H1 (cell line): ENCODE measurements at regions not wholly inside any gene's neighbourhood (a gene's known extent, or its start where the extent isn't known, plus 50 kb on each side); places are given as distances from the start of the nearest gene placed in this dataset.

Source experiments
- BCL11A ChIP-seq, 2 experiments: IDR thresholded peaks; one replicate each; pipeline ENCODE4 v1.6.1; 2011; ENCODE audit warnings: low read depth in 2 of 2, low read length in 2 of 2, mild to moderate bottlenecking in 2 of 2
- GABPA ChIP-seq: IDR thresholded peaks from 2 replicates; pipeline ENCODE4 v1.6.1; 2011; ENCODE audit warnings: mild to moderate bottlenecking, low read length, moderate library complexity, borderline replicate concordance; ENCODE audit not compliant: insufficient read depth
- NANOG ChIP-seq: IDR thresholded peaks from 2 replicates; pipeline ENCODE4 v1.6.1; 2011; ENCODE audit warnings: low read length, low read depth, mild to moderate bottlenecking, inconsistent platforms; ENCODE audit not compliant: insufficient read depth, poor library complexity, severe bottlenecking
- RXRA ChIP-seq: IDR thresholded peaks from 2 replicates; pipeline ENCODE4 v1.6.1; 2011; ENCODE audit warnings: low read depth, mild to moderate bottlenecking, low read length, moderate library complexity; ENCODE audit not compliant: insufficient read depth
- SP1 ChIP-seq: IDR thresholded peaks from 2 replicates; pipeline ENCODE4 v1.6.1; 2011; ENCODE audit warnings: low read depth, low read length

DNA sequence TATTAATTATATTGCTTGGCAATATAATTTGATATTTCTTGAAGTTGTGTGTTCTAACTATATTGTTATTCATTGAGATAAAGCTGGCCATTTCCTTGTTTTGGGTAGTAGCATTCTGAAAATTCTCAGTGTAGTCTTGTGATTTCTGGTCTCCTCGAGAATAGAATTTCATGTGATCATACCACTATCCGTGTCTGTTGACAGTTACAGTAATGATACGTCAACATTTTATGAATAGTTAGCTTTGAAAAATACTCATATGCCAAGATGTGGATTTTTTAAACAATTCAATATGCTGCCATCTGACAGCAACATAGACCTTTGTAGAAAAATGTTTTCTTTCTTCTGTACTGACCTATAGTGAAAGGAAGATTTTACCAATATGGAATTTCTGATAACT is 723.7 kb upstream of the SLC35B3 start (continued):
- TF ChIP-seq BCL11A (IDR thresholded peaks at IDR 0.05; ENCODE audit: low read depth in 2 of 2, low read length in 2 of 2), result no peak
- no peak for TF ChIP-seq RXRA
- TF ChIP-seq NANOG, result no peak
- no peak for TF ChIP-seq GABPA
- TF ChIP-seq SP1, result no peak
